HL-60 (cell line): ENCODE measurements at regions not wholly inside any gene's neighbourhood (a gene's known extent, or its start where the extent isn't known, plus 50 kb on each side); places are given as distances from the start of the nearest gene placed in this dataset.

Source experiments
- POLR2AphosphoS5 ChIP-seq: IDR thresholded peaks from 2 replicates; pipeline ENCODE4 v1.6.1; 2012; ENCODE audit warnings: low read depth
- TF ChIP-seq, protein P1 (sequence below): IDR thresholded peaks from one replicate; pipeline ENCODE4 v1.5.1; 2011; ENCODE audit warnings: low read length, control low read depth, inconsistent platforms; ENCODE audit not compliant: insufficient read depth

DNA sequence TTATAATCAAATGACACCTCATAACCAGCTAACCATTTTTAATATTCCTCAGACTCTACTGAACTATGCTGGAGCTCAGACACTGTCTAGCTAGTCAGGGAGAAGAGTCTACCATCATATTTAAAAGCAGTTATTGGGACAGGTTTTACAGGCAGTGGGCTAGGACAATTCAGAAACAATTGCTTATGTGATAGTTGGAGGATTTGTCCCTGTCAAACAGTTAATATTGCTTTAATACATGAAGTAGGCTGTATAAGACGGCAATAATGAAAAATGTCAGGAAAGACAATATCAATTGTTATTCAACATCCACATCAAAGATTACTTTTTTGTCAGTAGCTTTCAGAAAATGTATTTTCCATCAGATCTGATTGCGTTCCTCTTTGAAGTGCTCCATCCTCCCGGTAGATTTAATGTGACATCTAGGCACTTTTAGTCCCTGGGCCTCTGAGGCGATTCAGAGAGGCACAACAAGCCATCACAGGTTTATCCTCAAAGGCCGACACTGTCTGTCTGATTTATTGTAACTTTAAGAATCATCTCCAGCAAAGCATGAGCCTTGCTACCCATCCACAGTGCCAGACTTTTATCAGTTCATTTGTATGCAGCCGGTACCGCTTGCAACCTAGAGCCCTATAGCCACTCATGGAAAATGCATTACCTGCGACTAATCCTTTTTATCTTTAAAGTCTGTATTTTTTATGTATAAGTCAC, 152.2 kb downstream of the PSAT1 start:
- TF ChIP-seq, protein P1, sequence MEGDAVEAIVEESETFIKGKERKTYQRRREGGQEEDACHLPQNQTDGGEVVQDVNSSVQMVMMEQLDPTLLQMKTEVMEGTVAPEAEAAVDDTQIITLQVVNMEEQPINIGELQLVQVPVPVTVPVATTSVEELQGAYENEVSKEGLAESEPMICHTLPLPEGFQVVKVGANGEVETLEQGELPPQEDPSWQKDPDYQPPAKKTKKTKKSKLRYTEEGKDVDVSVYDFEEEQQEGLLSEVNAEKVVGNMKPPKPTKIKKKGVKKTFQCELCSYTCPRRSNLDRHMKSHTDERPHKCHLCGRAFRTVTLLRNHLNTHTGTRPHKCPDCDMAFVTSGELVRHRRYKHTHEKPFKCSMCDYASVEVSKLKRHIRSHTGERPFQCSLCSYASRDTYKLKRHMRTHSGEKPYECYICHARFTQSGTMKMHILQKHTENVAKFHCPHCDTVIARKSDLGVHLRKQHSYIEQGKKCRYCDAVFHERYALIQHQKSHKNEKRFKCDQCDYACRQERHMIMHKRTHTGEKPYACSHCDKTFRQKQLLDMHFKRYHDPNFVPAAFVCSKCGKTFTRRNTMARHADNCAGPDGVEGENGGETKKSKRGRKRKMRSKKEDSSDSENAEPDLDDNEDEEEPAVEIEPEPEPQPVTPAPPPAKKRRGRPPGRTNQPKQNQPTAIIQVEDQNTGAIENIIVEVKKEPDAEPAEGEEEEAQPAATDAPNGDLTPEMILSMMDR, result no peak
- no peak for TF ChIP-seq POLR2AphosphoS5
